ES-I3 (cell line): ENCODE measurements at regions not wholly inside any gene's neighbourhood (a gene's known extent, or its start where the extent isn't known, plus 50 kb on each side); places are given as distances from the start of the nearest gene placed in this dataset.

Source experiments
- H3K36me3 ChIP-seq: 2 replicates; pipeline ENCODE4 v1.6.1; 2013; ENCODE audit warnings: mild to moderate bottlenecking, low read length, control low read depth, moderate library complexity; ENCODE audit not compliant: insufficient read depth
- H3K4me1 ChIP-seq: 2 replicates; pipeline ENCODE4 v1.6.1; 2013; ENCODE audit warnings: mild to moderate bottlenecking, control low read depth, low read length; ENCODE audit not compliant: insufficient read depth
- H3K9ac ChIP-seq: 2 replicates; pipeline ENCODE4 v1.6.1; 2013; ENCODE audit warnings: low read depth, mild to moderate bottlenecking, low read length, moderate library complexity
- H3K9me3 ChIP-seq: 2 replicates; pipeline ENCODE4 v1.6.1; 2013; ENCODE audit warnings: mild to moderate bottlenecking, low read length, moderate library complexity; ENCODE audit not compliant: control insufficient read depth, insufficient read depth

GRCh38 chr3:168473334-168473890, 377.7 kb upstream of the GOLIM4 start:
- Histone ChIP-seq H3K9me3 (no peaks in the 10 kb centered on the region), H3K4me1 (no peaks in the 10 kb centered on the region), H3K9ac (no peak overlapping the region), H3K36me3 (no peaks in the 10 kb centered on the region)

- no peaks in the 10 kb centered on the region for H3K36me3 ChIP-seq
- H3K4me1 ChIP-seq = no peaks in the 10 kb centered on the region
- no peak overlapping the region for H3K9ac ChIP-seq
- no peaks in the 10 kb centered on the region for H3K9me3 ChIP-seq
Observed at GRCh38 chr3:168472783-168473182, 377.1 kb upstream of the GOLIM4 start.

GRCh38 chr3:168470380-168470779, 374.7 kb upstream of the GOLIM4 start:
- no peaks in the 10 kb centered on the region for H3K36me3 ChIP-seq
- no peaks in the 10 kb centered on the region for H3K9me3 ChIP-seq
- H3K9ac ChIP-seq = no peak overlapping the region
- H3K4me1 ChIP-seq = no peaks in the 10 kb centered on the region

DNA sequence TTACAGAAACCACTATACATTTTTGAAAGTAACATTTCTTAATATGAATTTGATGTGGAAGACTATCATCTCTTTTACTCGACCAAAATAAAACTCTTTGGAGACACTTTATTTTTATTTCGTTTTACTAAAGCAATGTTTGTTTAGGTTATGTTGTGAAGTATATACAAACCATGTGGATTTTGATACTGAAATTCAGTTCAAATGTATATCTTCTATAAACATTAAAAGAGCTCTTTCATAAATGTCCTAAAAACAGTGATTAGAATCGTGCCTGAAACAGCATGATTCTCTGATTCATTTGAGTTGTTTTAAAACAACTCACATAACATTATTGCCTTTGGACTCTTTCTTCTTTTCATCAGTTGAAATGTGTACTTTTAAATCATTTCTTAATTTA, 373.7 kb upstream of the GOLIM4 start:
- no peaks in the 10 kb centered on the region for H3K36me3 ChIP-seq
- H3K9me3 ChIP-seq = no peaks in the 10 kb centered on the region
- H3K9ac ChIP-seq = no peak overlapping the region
- H3K4me1 ChIP-seq = no peaks in the 10 kb centered on the region

DNA sequence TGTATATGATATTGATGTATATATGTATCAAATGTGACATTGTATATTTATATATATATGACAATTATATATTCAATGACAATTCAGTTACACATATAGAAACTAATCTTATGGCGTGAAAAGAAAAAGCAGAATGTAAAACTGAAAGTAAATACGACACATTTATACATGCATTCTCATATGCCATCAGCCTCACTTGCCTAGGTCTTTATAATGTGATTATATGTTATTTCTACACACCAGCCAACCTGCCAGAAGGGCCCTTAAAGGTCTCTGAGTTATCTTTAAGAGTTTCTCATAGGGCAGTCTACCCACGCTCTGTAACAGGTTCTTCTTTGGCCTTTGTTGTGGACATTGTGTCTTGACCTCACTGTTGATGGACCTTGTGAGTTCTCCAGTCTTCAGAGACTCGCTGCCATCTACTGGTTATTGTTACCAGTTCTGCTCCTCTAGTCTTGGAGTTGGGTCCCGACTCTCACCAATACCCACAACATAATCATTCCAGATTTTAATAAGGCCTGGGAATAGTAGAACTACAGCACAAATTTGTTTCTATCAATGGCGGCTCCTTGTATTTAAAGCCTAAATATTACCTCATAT, 371.5 kb upstream of the GOLIM4 start:
- H3K9ac ChIP-seq = no peak overlapping the region
- no peaks in the 10 kb centered on the region for H3K9me3 ChIP-seq
- H3K36me3 ChIP-seq = no peaks in the 10 kb centered on the region
- no peaks in the 10 kb centered on the region for H3K4me1 ChIP-seq

DNA sequence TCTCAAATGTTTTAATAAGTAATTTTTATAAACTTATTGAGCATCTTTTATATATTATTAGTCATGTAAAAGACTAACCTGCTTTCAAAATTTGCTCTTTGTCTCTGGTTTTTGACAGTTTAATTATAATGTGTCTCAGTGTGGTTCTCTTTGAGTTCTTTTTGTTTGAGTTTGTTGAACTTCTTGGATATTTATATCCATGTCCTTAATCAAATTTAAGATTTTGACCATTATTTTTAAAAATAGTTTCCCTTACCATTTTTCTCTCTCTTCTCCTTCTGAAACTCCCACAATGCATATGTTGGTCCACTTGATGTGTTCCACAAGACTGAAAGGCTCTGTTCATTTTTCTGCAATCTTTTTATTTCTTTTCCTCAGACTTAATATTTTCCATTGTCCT, 366.1 kb upstream of the GOLIM4 start:
- no peaks in the 10 kb centered on the region for H3K9me3 ChIP-seq
- no peaks in the 10 kb centered on the region for H3K4me1 ChIP-seq
- H3K36me3 ChIP-seq = no peaks in the 10 kb centered on the region
- no peak overlapping the region for H3K9ac ChIP-seq

DNA sequence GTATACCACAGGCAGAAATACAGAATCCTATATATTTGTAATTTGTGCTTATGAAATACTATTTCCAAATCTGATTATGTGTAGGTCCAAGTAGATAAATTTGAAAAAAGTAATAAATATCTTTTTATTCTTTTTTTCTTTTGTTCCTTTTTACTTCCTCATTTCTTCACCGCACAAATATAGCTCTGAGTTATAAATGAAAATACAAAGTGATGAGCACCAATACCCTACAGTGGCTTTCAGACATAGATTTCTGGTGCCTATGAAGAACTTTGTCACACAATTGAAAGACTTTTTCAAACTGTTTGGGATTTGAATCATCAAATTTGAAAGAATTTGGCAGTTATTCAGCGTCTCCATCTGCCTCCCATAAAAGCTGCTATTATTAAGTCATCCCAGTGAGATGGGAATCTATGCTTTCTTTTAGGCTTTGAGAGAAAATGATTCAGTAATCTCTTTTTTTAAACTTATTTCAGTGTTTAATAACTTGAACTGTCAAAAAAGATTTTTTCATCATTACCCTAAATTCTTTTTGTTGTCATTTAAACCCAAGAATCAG, 363.6 kb upstream of the GOLIM4 start:
- Histone ChIP-seq H3K9me3 (no peaks in the 10 kb centered on the region), H3K36me3 (no peaks in the 10 kb centered on the region), H3K9ac (no peak overlapping the region), H3K4me1 (no peaks in the 10 kb centered on the region)

DNA sequence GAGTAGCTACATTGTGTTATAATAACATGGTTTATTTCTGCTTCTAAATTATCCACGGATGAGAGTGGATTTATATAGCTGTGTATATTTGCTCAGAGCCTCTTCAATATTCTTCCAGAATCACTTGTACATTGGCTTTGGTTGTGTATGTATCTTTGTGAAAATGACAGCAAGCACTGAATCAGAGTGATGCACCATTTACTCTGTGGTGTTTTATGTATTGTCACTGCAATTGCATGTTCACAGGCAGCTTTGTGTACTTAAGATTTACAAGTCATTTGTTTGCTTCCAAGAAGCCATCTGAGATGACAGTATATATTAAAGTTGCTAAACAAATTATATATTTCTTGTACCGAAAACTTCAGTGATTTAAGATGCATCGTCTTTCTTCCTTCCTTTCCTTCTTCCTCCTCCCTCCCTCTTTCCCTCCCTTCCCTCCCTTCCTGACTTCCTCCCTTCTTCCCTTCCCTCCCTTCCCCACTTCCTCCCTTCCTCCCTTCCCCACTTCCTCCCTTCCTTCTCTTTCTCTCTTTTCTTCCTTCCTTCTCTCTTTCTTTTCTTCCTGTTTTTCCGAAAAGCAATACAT, 362.3 kb upstream of the GOLIM4 start:
- no peaks in the 10 kb centered on the region for H3K9me3 ChIP-seq
- H3K36me3 ChIP-seq = no peaks in the 10 kb centered on the region
- no peaks in the 10 kb centered on the region for H3K4me1 ChIP-seq
- H3K9ac ChIP-seq = no peak overlapping the region

DNA sequence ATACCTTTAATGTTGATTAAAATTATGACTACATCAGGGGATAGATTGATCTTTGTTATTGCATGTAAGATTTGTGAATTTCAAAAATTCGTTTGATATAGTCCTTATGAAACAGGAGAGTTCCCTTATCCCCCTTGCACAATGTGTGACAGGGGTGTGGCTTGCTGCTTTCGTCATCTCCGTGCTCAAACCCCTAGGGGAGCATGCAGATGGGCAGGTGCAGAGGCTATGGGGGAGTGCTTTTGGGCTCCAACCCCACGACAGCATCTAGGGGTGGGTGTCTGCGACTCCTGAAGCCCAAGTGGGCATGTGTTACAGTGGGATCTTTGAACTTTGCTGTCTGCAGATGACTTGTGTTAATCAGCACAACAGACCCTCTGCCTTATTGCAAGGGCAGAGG, 360.1 kb upstream of the GOLIM4 start:
- Histone ChIP-seq H3K4me1 (no peaks in the 10 kb centered on the region), H3K9me3 (no peaks in the 10 kb centered on the region), H3K36me3 (no peaks in the 10 kb centered on the region), H3K9ac (no peak overlapping the region)

DNA sequence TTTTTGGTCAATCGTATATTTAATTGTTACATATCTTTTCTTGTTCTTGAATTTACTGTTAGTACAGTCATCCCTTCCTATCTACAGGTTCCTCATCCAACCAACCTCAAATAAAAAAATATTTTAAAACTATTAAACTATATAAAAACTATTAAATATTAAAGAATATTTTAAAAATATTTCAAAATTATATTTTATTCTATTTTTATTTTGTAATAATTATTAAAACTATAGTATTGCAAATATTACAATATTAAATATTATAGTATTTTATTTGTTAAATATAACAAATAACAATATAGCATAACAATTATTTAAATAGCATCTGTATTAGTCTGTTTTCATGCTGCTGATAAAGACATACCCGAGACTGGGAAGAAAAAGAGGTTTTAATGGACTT, 357.9 kb upstream of the GOLIM4 start:
- no peak overlapping the region for H3K9ac ChIP-seq
- H3K4me1 ChIP-seq = no peaks in the 10 kb centered on the region
- H3K36me3 ChIP-seq = no peaks in the 10 kb centered on the region
- no peaks in the 10 kb centered on the region for H3K9me3 ChIP-seq

DNA sequence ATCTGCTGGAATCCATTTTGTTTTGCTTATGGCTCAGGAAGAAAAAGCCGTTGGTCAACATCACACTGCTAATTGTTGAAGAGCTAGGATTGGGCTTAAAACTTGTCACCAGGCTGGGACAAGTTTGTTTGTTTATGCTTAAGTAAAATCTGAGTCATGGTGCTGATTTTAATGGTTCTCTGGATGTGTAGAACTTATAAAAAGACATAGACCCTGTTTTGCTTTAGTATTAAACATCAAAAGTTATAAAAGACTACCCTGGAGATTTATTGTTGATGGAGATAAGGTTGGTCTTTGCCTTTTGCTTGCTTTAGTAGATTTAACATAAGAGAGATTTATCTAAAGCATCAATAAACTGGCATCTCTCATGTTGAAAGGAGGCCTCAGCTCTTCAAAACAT, 348.2 kb upstream of the GOLIM4 start:
- H3K36me3 ChIP-seq = no peaks in the 10 kb centered on the region
- H3K9me3 ChIP-seq = no peaks in the 10 kb centered on the region
- no peak overlapping the region for H3K9ac ChIP-seq
- no peaks in the 10 kb centered on the region for H3K4me1 ChIP-seq

DNA sequence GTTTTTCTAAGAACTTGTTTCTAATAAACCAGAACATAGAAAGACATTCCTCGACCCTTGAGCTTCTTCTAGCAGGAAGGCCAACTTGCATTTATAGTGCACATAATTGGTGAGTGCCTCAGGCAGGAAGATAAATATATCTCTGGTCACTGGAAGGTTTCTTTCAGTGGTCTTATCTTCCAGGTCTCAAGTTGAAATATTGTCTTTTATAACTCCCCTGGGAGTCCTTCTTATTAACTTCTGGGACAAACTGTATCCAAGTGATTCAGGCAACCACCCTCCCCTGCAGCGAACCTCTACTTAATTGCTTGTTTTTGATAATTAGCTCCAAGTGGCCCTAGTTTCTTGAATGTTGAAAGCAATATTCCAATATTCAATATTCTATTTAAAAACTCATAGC, 346.8 kb upstream of the GOLIM4 start:
- H3K9ac ChIP-seq = no peak overlapping the region
- no peaks in the 10 kb centered on the region for H3K9me3 ChIP-seq
- H3K4me1 ChIP-seq = no peaks in the 10 kb centered on the region
- H3K36me3 ChIP-seq = no peaks in the 10 kb centered on the region

DNA sequence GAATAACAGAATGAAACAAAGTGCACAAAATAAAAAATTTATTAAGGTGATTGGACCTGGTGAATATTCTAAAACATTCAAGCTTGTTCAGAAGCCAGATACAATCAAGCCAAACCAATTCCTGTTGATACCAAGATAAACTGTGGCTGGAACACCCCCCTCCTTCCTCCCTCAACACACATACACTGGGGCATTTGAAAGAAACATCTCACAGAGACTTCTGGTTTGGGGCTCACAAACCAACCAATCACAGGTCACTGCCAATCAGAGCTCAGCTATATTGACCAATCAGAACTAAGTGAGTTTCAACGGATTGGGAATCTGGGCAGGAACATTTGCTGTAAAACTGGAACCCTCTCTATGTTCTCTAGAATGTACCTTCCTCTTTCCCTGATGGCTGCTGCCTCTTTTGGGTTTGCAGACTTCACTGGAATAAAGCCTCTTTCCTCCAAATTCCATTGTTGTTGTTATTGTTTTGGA, 340.6 kb upstream of the GOLIM4 start:
- Histone ChIP-seq H3K36me3 (no peaks in the 10 kb centered on the region), H3K9me3 (no peaks in the 10 kb centered on the region), H3K4me1 (no peaks in the 10 kb centered on the region), H3K9ac (no peak overlapping the region)

DNA sequence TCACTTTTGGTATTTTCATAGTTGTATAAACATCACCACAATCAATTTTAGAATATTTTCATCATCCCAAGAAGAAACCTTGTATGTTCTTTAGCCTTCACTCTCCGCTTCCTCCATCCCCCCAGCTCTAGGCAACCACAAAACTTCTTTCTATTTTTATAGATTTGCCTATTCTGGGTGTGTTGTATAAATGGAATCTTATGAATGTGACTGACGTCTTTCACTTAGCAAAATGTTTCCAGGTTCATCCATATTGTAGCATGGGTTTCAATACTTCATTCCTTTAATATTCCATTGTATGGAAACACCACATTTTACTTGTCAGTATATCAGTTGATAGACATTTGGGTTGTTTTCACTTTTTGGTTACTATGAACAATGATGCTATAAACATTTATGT, 335.8 kb upstream of the GOLIM4 start:
- Histone ChIP-seq H3K36me3 (no peaks in the 10 kb centered on the region), H3K9me3 (no peaks in the 10 kb centered on the region), H3K9ac (no peak overlapping the region), H3K4me1 (no peaks in the 10 kb centered on the region)

DNA sequence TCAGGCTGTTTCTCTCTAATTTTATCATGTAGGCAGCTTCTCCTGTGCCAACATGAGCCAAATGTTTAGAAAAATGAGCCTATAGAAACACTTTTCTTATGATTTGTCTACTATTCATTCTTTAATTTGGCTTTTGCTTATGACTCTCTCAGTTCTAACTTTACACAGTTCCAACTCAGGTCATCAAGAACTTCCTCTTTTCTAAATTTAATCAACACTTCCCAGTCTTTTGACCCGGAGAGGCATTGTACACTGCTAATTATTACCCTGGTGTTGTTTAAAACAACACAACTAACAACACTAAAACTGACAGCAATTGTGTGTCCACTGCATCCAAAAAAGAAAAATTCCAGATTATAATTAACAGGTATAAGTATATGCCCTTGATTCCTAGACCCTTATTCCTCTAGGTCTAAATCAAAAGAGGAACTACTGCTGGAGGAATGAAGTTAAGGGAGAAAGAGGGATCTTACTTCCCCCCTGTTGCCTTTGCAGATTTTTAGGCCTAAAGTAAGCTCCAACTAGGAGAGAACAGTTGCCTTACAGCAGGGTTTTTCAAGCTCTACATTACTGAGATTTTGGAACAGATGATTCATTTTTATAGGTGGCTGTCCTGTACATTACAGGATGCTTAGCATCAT, 332.2 kb upstream of the GOLIM4 start:
- Histone ChIP-seq H3K9ac (no peak overlapping the region), H3K36me3 (no peaks in the 10 kb centered on the region), H3K9me3 (no peaks in the 10 kb centered on the region), H3K4me1 (no peaks in the 10 kb centered on the region)
